BLaER1 (cell line): ENCODE measurements at regions not wholly inside any gene's neighbourhood (a gene's known extent, or its start where the extent isn't known, plus 50 kb on each side); places are given as distances from the start of the nearest gene placed in this dataset.

Source experiments
- H3K27ac ChIP-seq: shearing (Covaris generic); formaldehyde crosslinking; 2 replicates; pipeline ENCODE4 v1.8.1; 2022
- H3K27me3 ChIP-seq: shearing (Covaris generic); formaldehyde crosslinking; 2 replicates; pipeline ENCODE4 v1.8.1; 2022
- H3K36me3 ChIP-seq: shearing (Covaris generic); formaldehyde crosslinking; 2 replicates; pipeline ENCODE4 v1.8.1; 2022
- H3K4me1 ChIP-seq: shearing (Covaris generic); formaldehyde crosslinking; 2 replicates; pipeline ENCODE4 v1.8.1; 2022
- H3K4me2 ChIP-seq: shearing (Covaris generic); formaldehyde crosslinking; 2 replicates; pipeline ENCODE4 v1.8.1; 2022
- H3K4me3 ChIP-seq: shearing (Covaris generic); formaldehyde crosslinking; 2 replicates; pipeline ENCODE4 v1.8.1; 2022
- H3K9ac ChIP-seq: shearing (Covaris generic); formaldehyde crosslinking; 2 replicates; pipeline ENCODE4 v1.8.1; 2022
- H3K9me3 ChIP-seq: shearing (Covaris generic); formaldehyde crosslinking; 2 replicates; pipeline ENCODE4 v1.8.1; 2022
- H4K20me1 ChIP-seq: shearing (Covaris generic); formaldehyde crosslinking; 2 replicates; pipeline ENCODE4 v1.8.1; 2022
- Cebpa-rat ChIP-seq: shearing (Covaris generic); IDR thresholded peaks from 2 replicates; pipeline ENCODE4 v1.8.1; 2022

DNA sequence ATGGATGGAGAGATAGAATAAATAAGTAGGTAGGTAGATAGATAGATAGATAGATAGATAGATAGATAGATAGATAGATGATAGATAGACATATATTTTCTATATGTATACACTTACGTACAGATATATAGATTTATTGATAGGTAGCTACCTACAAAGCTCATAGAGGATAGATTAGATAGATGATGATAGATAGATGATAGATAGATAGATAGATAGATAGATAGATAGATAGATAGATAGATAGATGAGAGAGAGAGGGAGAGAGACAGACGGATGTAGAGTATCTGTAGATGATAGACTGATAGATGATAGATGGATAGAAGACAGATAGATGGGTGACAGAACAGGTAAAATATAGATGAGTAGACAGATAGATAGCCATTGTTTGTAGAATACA lies 191.3 kb upstream of the PFKP start:
- TF ChIP-seq Cebpa-rat = no peak
- Histone ChIP-seq H3K36me3 (no peaks in the 10 kb centered on the region), H3K4me2 (no peak overlapping the region), H3K4me3 (no peak overlapping the region), H4K20me1 (no peaks in the 10 kb centered on the region), H3K9me3 (no peaks in the 10 kb centered on the region), H3K4me1 (peaks cover 3% of the 10 kb centered on the region), H3K27ac (no peak overlapping the region), H3K27me3 (no peaks in the 10 kb centered on the region), H3K9ac (no peak overlapping the region)

DNA sequence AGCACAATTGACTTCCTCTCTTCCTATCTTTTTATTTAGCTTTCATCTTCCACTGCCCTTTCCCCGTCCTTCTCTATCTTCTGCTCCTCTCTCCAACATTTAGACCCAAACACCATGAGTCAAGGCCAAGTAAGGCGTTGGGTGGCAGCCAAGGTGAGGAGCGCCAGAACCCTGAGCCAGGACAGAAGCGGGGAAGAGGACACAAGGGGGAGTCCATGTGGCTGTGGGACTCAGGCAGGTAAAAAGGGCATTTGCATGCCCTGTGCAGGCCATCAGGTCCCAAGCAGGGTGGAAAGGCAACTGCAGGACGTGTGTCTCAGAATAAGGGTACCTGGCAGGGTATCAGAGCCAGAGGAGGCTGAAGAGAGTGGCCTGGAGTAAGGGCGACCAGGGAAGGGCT lies 192.4 kb upstream of the PFKP start:
- Histone ChIP-seq H3K4me3 (no peak overlapping the region), H3K36me3 (no peaks in the 10 kb centered on the region), H3K27ac (no peak overlapping the region), H3K4me1 (no peaks in the 10 kb centered on the region), H3K9me3 (no peaks in the 10 kb centered on the region), H3K27me3 (no peaks in the 10 kb centered on the region), H3K4me2 (no peak overlapping the region), H4K20me1 (no peaks in the 10 kb centered on the region), H3K9ac (no peak overlapping the region)
- TF ChIP-seq Cebpa-rat = no peak

DNA sequence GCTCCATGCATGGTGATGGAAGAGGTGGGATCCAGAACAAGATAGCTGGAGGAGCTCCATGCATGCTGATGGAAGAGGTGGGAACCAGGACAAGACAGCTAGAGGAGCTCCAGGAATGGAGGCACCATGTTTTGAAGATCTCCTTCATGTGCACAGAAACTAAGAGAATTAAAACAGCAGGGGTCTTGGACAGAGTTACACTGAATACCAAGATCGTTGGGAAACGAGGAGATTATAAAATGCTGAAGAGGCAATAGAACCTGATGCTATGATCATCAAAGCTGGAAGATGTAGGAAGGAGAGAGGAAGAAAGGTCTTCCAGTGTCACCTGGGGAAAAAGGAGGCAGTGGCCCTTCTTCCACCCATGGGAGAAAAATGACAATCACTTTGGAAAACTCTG lies 193.6 kb upstream of the PFKP start:
- Histone ChIP-seq H3K27ac (no peak overlapping the region), H3K4me3 (no peak overlapping the region), H3K4me1 (no peaks in the 10 kb centered on the region)

GRCh38 chr10:2871673-2872219 lies 195.6 kb upstream of the PFKP start:
- Histone ChIP-seq H3K9ac (no peak overlapping the region), H3K36me3 (no peaks in the 10 kb centered on the region), H3K4me2 (no peak overlapping the region), H3K27ac (no peak overlapping the region), H3K4me3 (no peak overlapping the region), H3K27me3 (no peaks in the 10 kb centered on the region), H4K20me1 (no peaks in the 10 kb centered on the region), H3K9me3 (no peaks in the 10 kb centered on the region), H3K4me1 (no peaks in the 10 kb centered on the region)
- no peak for TF ChIP-seq Cebpa-rat

More for the DNA sequence above, 193.6 kb upstream of the PFKP start:
- Histone ChIP-seq H4K20me1 (no peaks in the 10 kb centered on the region), H3K27me3 (no peaks in the 10 kb centered on the region), H3K4me2 (no peak overlapping the region), H3K36me3 (no peaks in the 10 kb centered on the region), H3K9ac (no peak overlapping the region), H3K9me3 (no peaks in the 10 kb centered on the region)
- TF ChIP-seq Cebpa-rat = no peak

GRCh38 chr10:2870654-2871053 lies 196.7 kb upstream of the PFKP start:
- H3K27me3 ChIP-seq = no peaks in the 10 kb centered on the region
- no peaks in the 10 kb centered on the region for H3K4me1 ChIP-seq
- H3K36me3 ChIP-seq = no peaks in the 10 kb centered on the region
- H3K27ac ChIP-seq = no peak overlapping the region
- no peak overlapping the region for H3K4me2 ChIP-seq
- TF ChIP-seq Cebpa-rat = no peak
- no peak overlapping the region for H3K9ac ChIP-seq
- H3K4me3 ChIP-seq = no peak overlapping the region
- H4K20me1 ChIP-seq = no peaks in the 10 kb centered on the region
- H3K9me3 ChIP-seq = no peaks in the 10 kb centered on the region

- Histone ChIP-seq H3K4me3 (no peak overlapping the region), H4K20me1 (no peaks in the 10 kb centered on the region), H3K9me3 (0 out of 2 replicates have a peak, but pooled peaks cover 3% of the 10 kb centered on the region), H3K27me3 (no peaks in the 10 kb centered on the region), H3K36me3 (no peaks in the 10 kb centered on the region), H3K9ac (no peak overlapping the region), H3K4me1 (0 out of 2 replicates have a peak, but pooled peaks cover 4% of the 10 kb centered on the region), H3K27ac (no peak overlapping the region), H3K4me2 (no peak overlapping the region)
- no peak for TF ChIP-seq Cebpa-rat
These were observed 199.5 kb upstream of the PFKP start for GRCh38 chr10:2867788-2868299.

DNA sequence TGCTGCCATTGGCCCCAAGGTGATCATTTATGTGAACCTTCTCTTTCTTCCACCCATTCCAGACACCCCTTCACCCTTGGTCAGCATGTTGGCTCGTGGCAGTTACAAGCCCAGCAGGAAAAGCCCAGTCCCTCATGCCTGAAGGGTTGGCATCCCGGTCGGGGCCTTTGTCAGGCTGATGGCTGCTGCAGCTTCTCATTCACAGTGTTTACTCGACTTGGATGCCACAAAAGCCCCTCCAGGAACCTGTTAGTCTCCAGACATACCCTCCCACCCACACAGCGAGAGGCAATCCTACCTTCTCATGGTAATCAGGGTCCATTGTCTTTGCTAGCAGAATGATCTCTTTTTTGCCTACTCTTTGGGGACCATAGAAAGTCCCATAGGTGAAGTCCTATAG lies 200.8 kb upstream of the PFKP start:
- Histone ChIP-seq H3K36me3 (no peaks in the 10 kb centered on the region), H3K9me3 (0 out of 2 replicates have a peak, but pooled peaks cover 3% of the 10 kb centered on the region), H3K27ac (no peak overlapping the region), H3K4me2 (no peak overlapping the region), H3K27me3 (no peaks in the 10 kb centered on the region), H3K9ac (no peak overlapping the region), H4K20me1 (no peaks in the 10 kb centered on the region), H3K4me1 (0 out of 2 replicates have a peak, but pooled peaks cover 4% of the 10 kb centered on the region), H3K4me3 (no peak overlapping the region)
- TF ChIP-seq Cebpa-rat = no peak

DNA sequence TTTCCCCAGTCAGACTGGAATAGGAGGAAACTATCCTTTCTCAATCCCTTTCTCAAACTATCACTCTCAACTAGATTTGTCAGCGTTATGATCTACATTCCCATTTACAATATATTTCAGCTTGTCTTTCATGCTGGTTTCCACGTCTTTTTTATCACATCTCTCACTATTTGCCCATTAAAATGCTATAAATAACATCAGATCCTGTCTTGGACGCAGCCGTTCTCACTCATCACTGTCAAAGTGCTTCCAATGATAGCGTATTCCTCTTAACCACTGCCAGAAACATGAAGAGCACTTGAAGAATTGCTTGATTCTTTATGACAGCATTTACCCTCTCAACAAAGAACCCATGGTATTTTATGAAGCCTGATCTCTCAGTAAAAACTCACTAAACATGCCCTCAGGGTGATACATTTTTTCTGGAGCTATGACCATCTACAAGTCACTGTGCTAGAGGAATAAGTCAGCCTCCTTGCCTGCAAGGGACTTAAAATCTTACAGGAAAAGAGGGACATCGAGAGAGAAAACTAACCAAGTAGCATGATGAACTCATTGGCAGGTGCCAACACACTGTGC lies 205.6 kb upstream of the PFKP start:
- no peak overlapping the region for H3K9ac ChIP-seq
- H3K27me3 ChIP-seq = no peaks in the 10 kb centered on the region
- no peak overlapping the region for H3K4me3 ChIP-seq
- H3K27ac ChIP-seq = no peak overlapping the region
- H3K9me3 ChIP-seq = peaks cover 17% of the 10 kb centered on the region
- TF ChIP-seq Cebpa-rat = no peak
- H3K4me2 ChIP-seq = no peak overlapping the region
- no peaks in the 10 kb centered on the region for H4K20me1 ChIP-seq
- H3K36me3 ChIP-seq = no peaks in the 10 kb centered on the region
- 0 out of 2 replicates have a peak, but pooled peaks cover 4% of the 10 kb centered on the region for H3K4me1 ChIP-seq

GRCh38 chr10:2858452-2858851 lies 208.9 kb upstream of the PFKP start:
- Histone ChIP-seq H4K20me1 (no peaks in the 10 kb centered on the region), H3K36me3 (no peaks in the 10 kb centered on the region), H3K9ac (no peak overlapping the region), H3K4me1 (0 out of 2 replicates have a peak, but pooled peaks cover 1% of the 10 kb centered on the region), H3K27me3 (no peaks in the 10 kb centered on the region), H3K4me2 (no peak overlapping the region), H3K9me3 (peaks cover 16% of the 10 kb centered on the region), H3K27ac (no peak overlapping the region), H3K4me3 (no peak overlapping the region)
- TF ChIP-seq Cebpa-rat = no peak

DNA sequence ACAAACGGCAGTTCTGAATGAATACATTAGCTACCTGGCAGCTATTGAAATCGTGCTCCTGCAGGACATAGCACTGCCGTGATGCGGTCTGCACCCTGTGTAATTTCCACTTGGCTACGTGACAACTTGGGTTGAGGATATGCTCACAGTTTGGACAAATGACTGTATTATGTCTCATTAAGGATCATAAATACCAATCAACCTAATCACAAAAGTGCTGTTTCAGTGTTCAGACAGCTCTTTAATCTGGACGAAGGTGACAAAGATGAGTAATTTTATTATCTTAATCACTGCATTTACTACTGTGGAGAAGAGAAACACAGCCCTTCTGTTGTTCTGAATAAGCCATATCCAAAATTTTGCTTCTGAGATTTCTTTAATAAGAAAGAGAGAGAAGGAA lies 210.8 kb upstream of the PFKP start:
- H3K9ac ChIP-seq = no peak overlapping the region
- H3K4me2 ChIP-seq = no peak overlapping the region
- no peaks in the 10 kb centered on the region for H3K36me3 ChIP-seq
- H4K20me1 ChIP-seq = no peaks in the 10 kb centered on the region
- no peaks in the 10 kb centered on the region for H3K27me3 ChIP-seq
- H3K9me3 ChIP-seq = peaks cover 14% of the 10 kb centered on the region
- no peaks in the 10 kb centered on the region for H3K4me1 ChIP-seq
- no peak overlapping the region for H3K4me3 ChIP-seq
- no peak overlapping the region for H3K27ac ChIP-seq
- TF ChIP-seq Cebpa-rat = no peak
